GM23248 (cell line): ENCODE measurements at regions not wholly inside any gene's neighbourhood (a gene's known extent, or its start where the extent isn't known, plus 50 kb on each side); places are given as distances from the start of the nearest gene placed in this dataset.
"Not testable (repeated sequence)": the region's sequence is repeated elsewhere in the genome, so short reads cannot be mapped to it uniquely, and the experiment has no call there.

Experiments used
- DNase-seq: peaks from one replicate; pipeline ENCODE4 v3.0.0-alpha.2; 2015
- H2AFZ ChIP-seq: fragments of 200-600 bp; sonication (generic); 2 replicates; pipeline ENCODE4 v1.6.1; 2016; ENCODE audit warnings: antibody characterized with exemption
- H3F3A ChIP-seq: fragments of 200-600 bp; sonication (generic); 2 replicates; pipeline ENCODE4 v1.6.1; 2016; ENCODE audit warnings: mild to moderate bottlenecking, antibody characterized with exemption, mixed run types; ENCODE audit not compliant: insufficient read depth
- H3K27ac ChIP-seq: fragments of 200-600 bp; sonication (generic); 2 replicates; pipeline ENCODE4 v1.5.1; 2016; ENCODE audit warnings: mild to moderate bottlenecking
- H3K27me3 ChIP-seq: fragments of 200-600 bp; sonication (generic); replicated peaks from 2 replicates; pipeline ENCODE4 v1.6.1; 2016; ENCODE audit warnings: mild to moderate bottlenecking; ENCODE audit not compliant: insufficient read depth
- H3K36me3 ChIP-seq: fragments of 200-600 bp; sonication (generic); 2 replicates; pipeline ENCODE4 v1.6.1; 2016; ENCODE audit warnings: low read depth, mild to moderate bottlenecking
- H3K4me1 ChIP-seq: fragments of 200-600 bp; sonication (generic); 2 replicates; pipeline ENCODE4 v1.6.1; 2016; ENCODE audit warnings: mild to moderate bottlenecking; ENCODE audit not compliant: insufficient read depth
- H3K4me2 ChIP-seq: fragments of 200-600 bp; sonication (generic); one replicate; pipeline ENCODE4 v1.6.1; 2016; ENCODE audit warnings: mild to moderate bottlenecking; ENCODE audit not compliant: unreplicated experiment
- H3K4me3 ChIP-seq: fragments of 200-600 bp; sonication (generic); 2 replicates; pipeline ENCODE4 v1.5.1; 2016; ENCODE audit warnings: mild to moderate bottlenecking
- H3K79me2 ChIP-seq: fragments of 200-600 bp; sonication (generic); 2 replicates; pipeline ENCODE4 v1.6.1; 2016; ENCODE audit warnings: mild to moderate bottlenecking; ENCODE audit not compliant: insufficient read depth
- H3K9ac ChIP-seq: fragments of 200-600 bp; sonication (generic); 2 replicates; pipeline ENCODE4 v1.6.1; 2016; ENCODE audit warnings: mild to moderate bottlenecking
- H3K9me2 ChIP-seq: fragments of 200-600 bp; sonication (generic); 2 replicates; pipeline ENCODE4 v1.6.1; 2016; ENCODE audit warnings: mixed run types, mild to moderate bottlenecking, moderate library complexity; ENCODE audit not compliant: insufficient read depth
- H3K9me3 ChIP-seq: fragments of 200-600 bp; sonication (generic); one replicate; pipeline ENCODE4 v1.6.1; 2017; ENCODE audit warnings: low read depth
- H4K20me1 ChIP-seq: fragments of 200-600 bp; sonication (generic); 2 replicates; pipeline ENCODE4 v1.6.0; 2016; ENCODE audit not compliant: insufficient read depth
- EZH2 ChIP-seq: fragments of 200-600 bp; sonication (generic); IDR thresholded peaks from 2 replicates; pipeline ENCODE4 v1.6.1; 2018; ENCODE audit warnings: antibody characterized with exemption, mild to moderate bottlenecking; ENCODE audit not compliant: insufficient read depth, poor library complexity, severe bottlenecking
- EZH2phosphoT487 ChIP-seq: fragments of 200-600 bp; sonication (generic); IDR thresholded peaks from 2 replicates; pipeline ENCODE4 v1.6.1; 2018; ENCODE audit warnings: antibody characterized with exemption, moderate library complexity, mild to moderate bottlenecking, low read depth; ENCODE audit not compliant: insufficient read depth
- WGBS, 2 experiments: methylation state at CpG; one replicate each; pipeline ENCODE4 v1.1.6; 2015 to 2017; ENCODE audit warnings: low lambda C conversion rate in 2 of 2, low coverage in 1 of 2; ENCODE audit errors: missing lambda C conversion rate in 2 of 2; 5-methylcytosine and 5-hydroxymethylcytosine counted together
- in situ Hi-C: fragments of 300-500 bp; cut with MboI; formaldehyde crosslinking; loops from 2 replicates; pipeline ENCODE4 v1.15.0; 2020

DNA sequence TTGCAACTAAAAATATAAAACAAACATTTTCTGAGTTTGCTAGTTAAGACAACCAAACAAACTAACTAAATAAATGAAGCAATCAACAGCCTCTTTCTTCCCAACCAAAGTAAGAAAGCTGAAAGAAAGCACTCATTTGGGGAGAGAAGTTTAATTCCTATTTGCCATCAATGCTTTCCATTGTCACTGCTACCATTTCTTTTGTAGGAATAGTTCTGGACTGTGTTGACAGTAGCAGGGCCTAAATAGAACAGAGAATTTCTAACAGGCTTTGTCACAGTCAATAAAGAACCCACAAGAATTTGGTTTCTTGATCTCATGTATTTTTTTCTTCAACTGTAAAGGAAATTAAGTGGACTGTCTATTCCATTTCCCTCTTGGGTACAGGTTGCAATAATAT is 1886.4 kb upstream of the TENM3 start:
- H3K4me3 ChIP-seq = no peak overlapping the region
- no peak overlapping the region for H2AFZ ChIP-seq
- in situ Hi-C loops = no loop called here
- no peaks in the 10 kb centered on the region for H3K27me3 ChIP-seq
- no peaks in the 10 kb centered on the region for H3K79me2 ChIP-seq
- H3F3A ChIP-seq = no peaks in the 10 kb centered on the region
- no peaks in the 10 kb centered on the region for H3K4me1 ChIP-seq
- H3K36me3 ChIP-seq = no peaks in the 10 kb centered on the region
- no peak for TF ChIP-seq EZH2phosphoT487
- TF ChIP-seq EZH2 = no peak
- no peak overlapping the region for H3K27ac ChIP-seq
- H3K9me2 ChIP-seq = no peaks in the 10 kb centered on the region
- no peak overlapping the region for H3K9ac ChIP-seq
- no peaks in the 10 kb centered on the region for H4K20me1 ChIP-seq
- no peaks in the 10 kb centered on the region for H3K9me3 ChIP-seq
- no peak overlapping the region for H3K4me2 ChIP-seq
- no peak for DNase-seq

DNA sequence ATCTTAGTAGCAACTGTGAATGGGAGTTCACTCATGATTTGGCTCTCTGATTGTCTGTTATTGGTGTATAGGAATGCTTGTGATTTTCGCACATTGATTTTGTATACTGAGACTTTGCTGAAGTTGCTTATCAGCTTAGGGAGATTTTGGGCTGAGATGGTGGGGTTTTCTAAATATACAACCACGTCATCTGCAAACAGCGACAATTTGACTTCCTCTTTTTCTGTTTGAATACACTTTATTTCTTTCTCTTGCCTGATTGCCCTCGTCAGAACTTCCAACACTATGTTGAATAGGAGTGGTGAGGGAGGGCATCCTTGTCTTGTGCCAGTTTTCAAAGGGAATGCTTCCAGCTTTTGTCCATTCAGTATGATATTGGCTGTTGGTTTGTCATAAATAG is 1883.1 kb upstream of the TENM3 start:
- DNase-seq, H3K4me1 ChIP-seq, H3F3A ChIP-seq, H3K27me3 ChIP-seq, in situ Hi-C loops, H3K4me3 ChIP-seq, H4K20me1 ChIP-seq, H3K36me3 ChIP-seq, H3K79me2 ChIP-seq, H2AFZ ChIP-seq, H3K9me2 ChIP-seq, H3K9me3 ChIP-seq, H3K4me2 ChIP-seq, H3K27ac ChIP-seq, H3K9ac ChIP-seq: not testable (repeated sequence)
- 8 to 16% methylated on average over 4 of the region's 4 CpGs for WGBS, 2 experiments

DNA sequence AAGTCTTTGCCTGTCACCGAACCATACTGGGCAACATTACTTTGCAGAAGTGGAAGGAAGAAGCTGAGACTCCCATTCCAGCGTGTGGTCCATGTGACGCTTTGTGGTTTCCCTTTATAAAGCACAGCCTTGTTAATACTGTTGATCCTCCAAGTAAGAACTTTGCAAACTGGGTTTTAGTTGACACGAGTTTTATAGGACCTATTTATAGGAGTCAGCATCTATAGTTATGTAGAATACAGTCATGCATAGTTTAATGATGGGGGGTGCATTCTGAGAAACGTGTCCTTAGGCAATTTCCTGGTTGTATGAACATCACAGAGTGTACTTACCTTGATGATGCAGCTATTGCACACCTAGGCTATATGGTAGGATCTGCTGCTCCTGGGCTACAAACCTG is 1879.4 kb upstream of the TENM3 start:
- Histone ChIP-seq H3K9me3 (no peaks in the 10 kb centered on the region), H3K4me1 (no peaks in the 10 kb centered on the region), H3K9me2 (no peaks in the 10 kb centered on the region), H3K4me3 (no peak overlapping the region), H3K9ac (no peak overlapping the region), H3K27ac (no peak overlapping the region), H3K27me3 (no peaks in the 10 kb centered on the region), H3K79me2 (no peaks in the 10 kb centered on the region), H3K4me2 (no peak overlapping the region), H4K20me1 (no peaks in the 10 kb centered on the region), H2AFZ (no peak overlapping the region), H3F3A (no peaks in the 10 kb centered on the region), H3K36me3 (no peaks in the 10 kb centered on the region)
- no peak for DNase-seq
- TF ChIP-seq EZH2phosphoT487 (no peak), EZH2 (no peak)
- WGBS, 2 experiments = 9 to 12% methylated on average over 5 of the region's 5 CpGs
- in situ Hi-C loops = no loop called here

DNA sequence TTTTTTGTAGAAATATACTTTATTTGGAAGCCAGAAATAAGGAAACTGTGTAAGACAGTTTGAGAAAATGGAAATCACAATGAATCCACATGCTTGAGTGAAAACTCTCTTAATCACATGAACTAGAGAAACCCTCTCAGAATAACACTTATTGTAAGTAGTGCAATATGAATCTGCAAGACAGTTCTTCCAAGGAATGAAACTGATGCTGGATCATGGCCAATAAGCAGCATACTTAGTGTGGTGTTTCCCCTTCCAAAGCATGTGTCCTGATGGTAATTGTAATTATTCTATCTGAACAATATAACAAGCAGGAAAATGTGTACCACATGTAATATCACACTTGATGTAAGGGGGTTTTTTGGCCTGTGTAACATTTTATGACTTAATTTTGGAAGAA is 1870.5 kb upstream of the TENM3 start:
- Histone ChIP-seq H3K9ac (no peak overlapping the region), H3F3A (no peaks in the 10 kb centered on the region), H2AFZ (no peak overlapping the region), H3K27ac (no peak overlapping the region), H3K4me3 (no peak overlapping the region), H3K4me1 (no peaks in the 10 kb centered on the region), H3K9me3 (no peaks in the 10 kb centered on the region), H3K9me2 (no peaks in the 10 kb centered on the region), H3K36me3 (no peaks in the 10 kb centered on the region), H4K20me1 (no peaks in the 10 kb centered on the region), H3K79me2 (no peaks in the 10 kb centered on the region), H3K4me2 (no peak overlapping the region), H3K27me3 (no peaks in the 10 kb centered on the region)
- no peak for DNase-seq
- no peak for TF ChIP-seq EZH2phosphoT487
- TF ChIP-seq EZH2 = no peak
- in situ Hi-C loops = no loop called here

DNA sequence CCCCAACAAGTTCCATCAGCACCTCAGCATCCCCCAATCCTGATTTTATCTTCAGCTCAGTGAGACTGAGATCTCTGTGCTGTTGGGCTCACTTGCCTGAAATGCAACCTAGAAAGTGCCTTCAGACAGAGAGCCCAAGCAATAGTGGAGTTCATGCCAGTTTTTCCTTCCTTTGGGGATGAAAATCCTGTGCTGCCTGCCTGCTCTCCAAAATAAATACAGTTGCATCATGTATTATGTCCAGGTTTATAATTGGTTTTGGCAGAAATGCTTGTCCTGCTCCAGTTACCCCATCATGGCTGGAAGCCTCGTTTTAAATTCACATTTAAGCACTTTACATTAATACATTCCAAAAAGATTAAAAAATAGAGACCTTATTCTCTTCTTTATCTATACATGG is 1865.5 kb upstream of the TENM3 start:
- no peak for TF ChIP-seq EZH2
- no peak for TF ChIP-seq EZH2phosphoT487
- Histone ChIP-seq H3K79me2 (no peaks in the 10 kb centered on the region), H3K27me3 (no peaks in the 10 kb centered on the region), H3K9ac (no peak overlapping the region), H2AFZ (no peak overlapping the region), H3K4me1 (no peaks in the 10 kb centered on the region), H4K20me1 (0 out of 2 replicates have a peak, but pooled peaks cover 3% of the 10 kb centered on the region), H3K36me3 (no peaks in the 10 kb centered on the region), H3K9me2 (no peaks in the 10 kb centered on the region), H3F3A (no peaks in the 10 kb centered on the region), H3K9me3 (no peaks in the 10 kb centered on the region), H3K4me2 (no peak overlapping the region), H3K4me3 (no peak overlapping the region), H3K27ac (no peak overlapping the region)
- no peak for DNase-seq
- WGBS, 2 experiments = 0 to 2% methylated on average over 1 of the region's 1 CpG
- in situ Hi-C loops = no loop called here
